Stimulated activated CD8-positive, alpha-beta memory T cell treated with anti-CD3 and anti-CD28 coated beads, Interleukin-4, amount 100 ng/mL, for 48 hours (primary cell): ENCODE measurements at regions not wholly inside any gene's neighbourhood (a gene's known extent, or its start where the extent isn't known, plus 50 kb on each side); places are given as distances from the start of the nearest gene placed in this dataset.

ENCODE experiments used
- DNase-seq: peaks from one replicate; pipeline ENCODE4 v3.0.0-alpha.2; 2020

DNA sequence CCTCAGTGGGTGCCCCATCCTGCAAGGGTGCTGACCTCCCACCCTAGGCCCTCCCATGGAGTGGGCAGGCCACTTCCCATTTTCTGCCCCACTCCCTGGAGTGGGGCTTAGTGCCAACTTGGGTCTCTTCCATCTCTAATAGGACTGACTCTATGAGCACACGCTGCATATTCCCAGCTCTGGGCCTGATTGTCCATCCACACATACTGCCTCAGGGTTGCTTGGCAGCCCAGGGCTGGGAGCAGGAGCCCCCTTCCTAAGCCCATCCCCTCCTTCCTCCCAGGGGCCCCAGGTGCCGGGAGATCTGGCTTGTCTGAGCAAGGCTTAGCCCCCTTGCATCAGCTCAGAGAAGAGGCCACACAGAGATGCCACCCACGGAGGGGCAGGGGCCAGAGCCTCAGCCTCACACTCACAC lies 55.1 kb downstream of the PJA1 start:
- DNase-seq, result no peak

DNA sequence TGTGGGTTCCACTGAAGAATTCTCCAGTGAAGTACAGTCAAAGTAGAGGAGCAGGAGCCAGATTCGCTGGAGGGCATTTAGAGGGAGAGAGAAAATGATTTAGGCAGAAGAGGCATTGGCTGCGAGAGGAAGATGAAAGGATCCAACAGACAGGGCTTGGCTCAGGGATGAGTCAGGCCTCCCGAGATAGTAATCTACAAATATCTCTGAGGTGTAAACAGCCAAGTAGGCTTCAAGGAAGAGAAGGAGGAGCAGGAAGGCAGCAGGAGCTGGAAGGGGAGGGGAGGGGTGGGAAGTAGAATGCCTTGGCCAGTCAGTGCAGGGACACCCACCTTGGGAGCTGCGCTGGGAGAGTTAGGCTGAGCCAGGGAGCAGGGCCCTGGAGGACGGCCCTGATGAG lies 55.5 kb downstream of the PJA1 start:
- no peak for DNase-seq

DNA sequence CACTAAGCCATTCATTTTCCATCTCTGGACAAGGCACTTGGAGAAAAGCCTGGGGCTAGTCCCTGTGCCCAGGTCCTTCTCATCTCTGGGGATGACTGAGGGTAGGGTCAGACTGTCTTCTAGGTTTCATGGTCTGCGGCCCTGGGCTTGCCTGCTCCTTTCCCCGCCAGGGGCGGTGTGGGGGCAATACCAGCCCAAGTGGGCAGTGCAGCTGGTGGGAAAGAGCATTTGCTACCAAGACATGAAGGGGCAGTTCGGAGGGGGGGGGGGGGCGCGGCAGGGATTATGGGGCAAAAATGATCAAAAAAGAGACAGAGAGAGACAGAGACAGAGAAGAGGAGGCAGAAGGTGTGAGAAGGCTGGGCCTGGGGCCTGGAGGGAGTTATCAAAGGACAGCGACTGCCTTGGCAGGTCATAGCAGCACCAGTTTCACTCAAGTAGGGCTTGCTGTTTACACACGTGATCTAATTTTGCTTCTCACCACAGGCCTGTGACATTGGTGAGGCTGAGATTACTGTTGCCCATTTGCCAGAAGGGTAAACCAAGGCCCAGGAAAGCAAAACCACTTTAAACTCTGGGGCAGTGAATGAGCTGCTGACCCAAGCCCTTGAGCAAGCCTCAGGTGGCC lies 56.1 kb downstream of the PJA1 start:
- DNase-seq, result no peak

DNA sequence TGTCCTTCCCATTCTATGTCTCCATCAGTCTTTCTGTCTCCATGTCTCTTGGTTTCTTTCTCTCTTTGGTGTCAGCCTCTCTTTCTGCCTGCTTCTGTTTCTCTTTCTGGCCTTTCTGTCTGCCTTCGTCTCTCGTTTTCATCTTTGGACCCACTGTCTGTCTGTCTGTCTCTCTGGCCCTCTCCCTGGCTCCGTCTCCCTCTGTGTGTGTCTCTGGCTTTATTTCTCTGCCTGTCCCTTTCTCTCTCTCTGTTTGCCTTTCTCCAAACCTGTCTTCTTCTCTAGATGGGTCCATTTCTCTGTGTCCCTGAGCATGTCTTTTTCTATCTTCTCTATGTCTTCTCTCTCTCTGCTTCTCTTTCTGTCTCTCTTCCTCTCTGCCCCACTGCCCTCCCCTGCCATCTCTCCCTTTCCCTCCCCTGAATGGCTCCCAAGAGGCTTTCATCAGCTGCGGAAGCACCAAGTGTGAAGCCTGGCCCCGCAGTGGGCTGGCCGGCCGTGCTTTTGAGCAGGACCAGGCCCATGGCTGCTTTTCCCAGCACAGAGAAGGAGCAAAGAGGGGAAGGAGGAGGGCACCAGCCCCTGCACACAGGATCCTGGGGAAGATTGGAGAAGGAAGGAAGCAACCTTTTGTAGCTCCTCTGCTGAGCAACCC lies 57.4 kb downstream of the PJA1 start:
- DNase-seq, result no peak

DNA sequence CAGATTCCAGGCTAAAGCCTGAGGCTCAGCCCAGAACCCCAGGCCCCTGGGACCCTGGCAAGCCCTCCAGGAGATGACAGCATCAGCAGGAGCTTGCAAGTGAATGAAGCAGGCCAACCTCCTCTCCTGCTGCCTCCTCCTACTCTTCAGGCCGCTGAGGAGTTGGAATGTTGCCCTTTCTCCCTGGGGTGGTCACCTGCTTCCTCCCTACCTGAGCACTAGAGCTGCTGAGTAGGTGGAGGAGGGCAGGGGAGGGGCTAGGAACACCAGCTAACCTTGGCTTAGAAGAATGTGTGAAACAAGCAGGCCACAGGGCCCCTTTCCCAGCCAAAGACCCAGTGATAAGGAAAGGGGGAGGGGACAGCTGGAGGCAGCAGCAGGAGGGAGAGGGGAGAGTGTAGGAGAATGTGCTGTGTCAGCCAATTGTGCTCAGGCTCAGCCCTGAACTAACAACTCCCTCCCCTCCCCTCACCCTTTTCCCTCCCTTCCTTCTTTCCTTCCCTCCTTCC lies 58.0 kb downstream of the PJA1 start:
- no peak for DNase-seq

DNA sequence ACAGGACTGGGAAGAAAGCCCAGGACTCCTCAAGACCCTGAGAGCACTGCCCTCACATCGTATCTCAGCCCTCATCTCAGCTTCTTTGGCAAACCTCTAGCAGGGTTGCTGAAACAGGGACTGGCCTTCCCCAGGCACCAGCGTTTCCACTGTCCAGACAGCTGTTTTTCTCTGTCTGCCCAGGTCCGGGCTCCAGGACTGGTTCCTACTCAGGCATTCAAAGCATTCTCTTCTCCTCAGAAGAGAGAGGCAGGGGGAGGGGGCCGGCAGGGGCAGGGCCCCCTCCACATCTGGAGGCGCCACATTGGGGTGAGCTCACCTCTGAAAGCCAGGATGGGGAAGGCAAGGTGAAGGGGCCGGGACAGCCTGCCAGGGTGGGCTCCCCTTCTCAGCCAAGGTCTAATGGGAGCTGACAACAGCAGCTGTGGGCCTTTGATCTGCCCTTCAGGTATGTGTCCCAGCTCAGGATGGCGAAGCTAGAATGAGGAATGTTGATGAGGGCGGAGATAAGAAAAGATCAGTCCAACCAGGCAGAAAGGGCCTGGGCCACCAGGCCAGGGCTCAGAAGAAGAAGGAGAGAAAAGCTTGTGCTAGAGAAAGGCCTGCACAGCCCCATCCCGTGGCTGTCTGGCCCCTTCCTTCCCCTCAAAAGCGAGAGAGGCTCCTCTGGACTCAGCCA lies 60.4 kb downstream of the PJA1 start:
- no peak for DNase-seq

DNA sequence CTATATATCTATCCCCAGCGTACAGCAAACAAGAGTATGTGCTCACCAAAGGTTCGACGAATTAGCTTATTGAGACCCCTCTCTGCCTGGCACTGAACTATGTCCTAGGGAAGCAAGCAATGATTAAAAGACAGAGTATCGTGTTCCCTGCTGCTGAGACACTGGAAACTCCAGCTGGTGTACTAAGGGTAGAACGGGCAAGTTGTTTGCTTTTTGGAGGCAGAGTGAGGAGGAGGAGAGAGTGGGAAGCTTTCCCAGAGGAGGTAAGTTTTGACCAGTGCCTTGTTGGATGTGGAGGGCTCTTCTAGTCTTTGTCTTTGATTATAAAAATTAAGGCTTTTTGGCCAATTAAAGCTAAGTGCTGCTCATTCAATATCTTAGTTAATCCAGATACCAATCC lies 61.7 kb downstream of the PJA1 start:
- DNase-seq, result no peak

DNA sequence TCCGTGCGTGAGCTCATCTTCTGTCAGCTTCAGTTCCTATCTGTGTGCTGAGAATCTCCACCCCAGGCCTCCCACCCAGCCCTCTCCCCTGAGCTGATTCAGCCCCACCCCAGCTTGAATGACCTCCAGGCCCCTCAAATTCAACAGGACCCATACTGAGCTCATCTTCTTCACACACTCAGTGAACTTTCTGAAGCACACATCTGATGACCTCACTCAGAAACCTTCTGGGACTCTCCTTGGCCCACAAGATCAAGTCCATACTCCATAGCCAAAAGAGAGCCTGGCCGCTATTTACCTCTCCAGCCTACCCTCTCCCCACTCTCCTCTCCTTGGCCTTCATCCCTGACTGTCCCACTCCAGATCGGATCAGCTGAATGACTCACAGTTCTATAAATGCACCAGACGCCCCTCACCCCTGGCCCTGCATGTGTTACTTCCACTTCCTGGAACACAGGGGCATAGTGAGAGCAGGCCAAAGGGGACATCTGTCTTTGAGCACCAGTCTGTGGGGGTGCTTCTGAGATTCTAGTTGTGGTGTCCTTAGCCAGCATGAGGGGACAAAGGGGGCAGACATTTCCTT lies 62.5 kb downstream of the PJA1 start:
- DNase-seq, result no peak

DNA sequence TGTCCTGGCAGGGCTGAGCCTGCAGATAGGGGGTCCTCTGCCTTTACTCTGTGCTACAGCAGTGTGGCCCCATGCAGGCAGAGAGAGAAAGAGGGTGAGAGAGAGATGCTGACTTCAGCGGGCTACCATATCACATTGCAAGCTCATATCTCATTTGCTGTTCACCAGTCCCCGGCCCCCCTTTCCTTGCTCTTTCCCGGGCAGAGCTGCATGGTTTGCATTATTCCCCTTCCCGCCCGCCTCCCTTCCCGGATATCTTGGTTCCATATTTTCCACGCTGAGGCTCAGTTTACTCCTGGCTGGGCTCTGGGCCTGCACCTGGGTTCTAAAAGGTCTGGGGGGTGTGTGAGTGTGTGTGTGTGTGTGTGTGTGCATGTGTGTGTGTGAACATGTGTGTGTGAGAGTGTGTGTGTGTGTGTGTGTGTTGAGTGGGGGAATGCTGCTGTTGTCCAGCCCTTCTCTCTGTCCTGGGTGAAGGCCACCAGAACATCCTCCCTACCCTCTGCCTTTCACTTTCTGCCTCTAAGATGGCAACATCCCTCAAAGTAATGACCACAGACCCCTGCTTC lies 63.5 kb downstream of the PJA1 start:
- no peak for DNase-seq

DNA sequence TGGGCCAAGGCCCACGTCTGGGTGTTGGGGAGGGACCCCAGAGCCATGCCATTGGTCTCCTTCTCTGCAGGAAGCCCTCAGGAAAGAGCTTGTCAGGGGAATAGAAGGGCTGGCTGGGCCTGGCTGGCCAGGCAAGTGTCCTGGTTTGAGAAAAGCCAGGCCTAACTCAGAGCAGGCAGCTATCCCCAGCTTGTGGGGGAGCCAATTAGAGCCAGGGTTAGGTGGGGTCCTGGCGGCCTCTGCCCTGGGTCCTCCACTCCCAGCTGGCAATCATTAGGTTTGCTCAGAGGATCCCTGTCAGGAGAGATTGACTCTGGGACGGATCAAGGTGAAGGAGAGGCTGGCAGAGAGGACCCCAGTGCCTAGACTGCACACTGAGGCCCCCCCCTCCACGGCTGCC lies 64.8 kb downstream of the PJA1 start:
- DNase-seq, result no peak

DNA sequence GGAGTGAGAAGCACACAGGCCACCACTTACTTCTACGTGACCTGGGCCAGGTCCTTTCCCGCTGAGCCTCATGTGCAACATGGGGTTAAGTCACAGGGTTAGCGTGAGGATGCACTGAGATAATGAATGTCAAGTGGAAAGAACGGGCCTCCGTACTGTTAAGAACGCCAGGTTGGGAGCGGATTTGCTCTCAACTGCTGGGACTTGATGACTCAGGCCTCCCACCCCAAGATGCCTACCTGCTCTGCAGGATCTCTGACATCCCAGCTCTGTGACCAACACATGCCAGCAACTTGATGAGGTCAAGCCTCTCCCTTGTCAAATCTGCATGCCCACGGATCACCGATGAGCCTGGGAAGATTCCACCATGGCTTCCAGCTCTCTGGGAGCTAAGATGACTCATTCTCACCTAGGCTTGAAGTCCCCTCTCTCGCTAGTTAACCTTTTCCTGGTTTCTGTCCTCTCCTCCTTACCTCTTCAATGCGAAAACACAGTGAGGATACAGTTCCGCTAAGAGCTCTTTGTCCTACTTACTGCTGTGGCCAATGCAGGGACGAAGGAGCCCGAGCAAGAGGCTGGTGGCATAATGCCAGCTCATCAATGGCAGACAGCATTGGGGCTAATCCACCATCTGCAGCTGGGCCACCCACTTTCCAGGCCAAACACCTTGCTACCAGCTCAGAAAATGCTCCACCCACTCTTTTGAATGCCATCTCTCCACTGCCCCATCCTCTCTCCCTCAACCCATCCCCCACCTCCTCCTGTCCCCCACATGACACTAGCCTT lies 67.6 kb downstream of the PJA1 start:
- no peak for DNase-seq

DNA sequence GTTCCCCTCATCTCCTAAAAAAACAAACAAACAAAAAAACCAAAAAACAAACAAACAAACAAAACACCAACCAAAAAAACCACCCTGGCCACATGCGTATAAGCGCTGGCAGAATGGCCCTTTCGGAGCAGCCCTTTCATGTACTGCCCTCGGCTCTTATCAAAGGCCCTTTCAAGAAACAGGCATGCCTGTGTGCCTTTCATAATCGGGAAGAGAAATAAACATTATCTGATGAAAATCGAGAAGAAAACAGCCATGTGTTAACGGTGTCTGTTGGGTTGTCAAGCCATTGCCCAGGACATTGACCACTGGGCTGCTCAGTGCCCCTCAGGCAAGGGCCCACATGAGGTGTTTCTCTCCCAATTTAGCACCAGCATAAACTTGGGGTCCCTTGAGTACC lies 68.3 kb downstream of the PJA1 start:
- no peak for DNase-seq

DNA sequence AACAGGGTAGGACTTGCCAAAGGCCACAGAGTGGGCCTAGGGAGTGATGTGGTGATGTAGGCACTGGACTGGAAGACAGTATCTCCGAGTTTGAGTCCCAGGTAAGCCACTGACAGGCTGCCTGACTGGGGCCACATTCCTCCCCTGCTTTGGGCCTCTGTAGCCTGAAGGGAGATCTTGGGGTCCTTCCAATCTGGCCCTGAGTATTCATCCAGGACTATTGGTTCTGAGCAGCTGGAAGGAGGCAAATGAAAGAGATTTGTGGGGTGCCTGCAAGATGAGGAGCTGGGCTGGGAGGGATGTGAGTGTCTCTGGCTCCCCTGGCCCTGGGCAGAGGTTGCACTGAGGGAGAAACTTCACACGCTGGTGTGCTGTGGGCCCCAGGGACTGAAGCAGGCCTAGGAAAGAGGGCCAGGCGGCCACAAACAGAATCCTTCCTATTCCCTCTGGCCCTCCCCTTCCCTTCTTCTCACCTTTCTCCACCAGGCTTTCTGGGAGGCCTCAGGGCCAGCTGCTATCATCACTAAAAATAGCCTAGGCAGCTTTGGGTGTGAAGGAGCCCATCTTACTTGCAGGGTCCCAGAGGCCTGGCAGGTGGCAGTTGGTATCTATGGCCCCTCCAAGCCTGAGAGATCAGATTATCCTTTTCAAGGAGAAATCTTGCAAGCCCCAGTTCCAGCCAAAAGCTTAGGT lies 70.1 kb downstream of the PJA1 start:
- no peak for DNase-seq

DNA sequence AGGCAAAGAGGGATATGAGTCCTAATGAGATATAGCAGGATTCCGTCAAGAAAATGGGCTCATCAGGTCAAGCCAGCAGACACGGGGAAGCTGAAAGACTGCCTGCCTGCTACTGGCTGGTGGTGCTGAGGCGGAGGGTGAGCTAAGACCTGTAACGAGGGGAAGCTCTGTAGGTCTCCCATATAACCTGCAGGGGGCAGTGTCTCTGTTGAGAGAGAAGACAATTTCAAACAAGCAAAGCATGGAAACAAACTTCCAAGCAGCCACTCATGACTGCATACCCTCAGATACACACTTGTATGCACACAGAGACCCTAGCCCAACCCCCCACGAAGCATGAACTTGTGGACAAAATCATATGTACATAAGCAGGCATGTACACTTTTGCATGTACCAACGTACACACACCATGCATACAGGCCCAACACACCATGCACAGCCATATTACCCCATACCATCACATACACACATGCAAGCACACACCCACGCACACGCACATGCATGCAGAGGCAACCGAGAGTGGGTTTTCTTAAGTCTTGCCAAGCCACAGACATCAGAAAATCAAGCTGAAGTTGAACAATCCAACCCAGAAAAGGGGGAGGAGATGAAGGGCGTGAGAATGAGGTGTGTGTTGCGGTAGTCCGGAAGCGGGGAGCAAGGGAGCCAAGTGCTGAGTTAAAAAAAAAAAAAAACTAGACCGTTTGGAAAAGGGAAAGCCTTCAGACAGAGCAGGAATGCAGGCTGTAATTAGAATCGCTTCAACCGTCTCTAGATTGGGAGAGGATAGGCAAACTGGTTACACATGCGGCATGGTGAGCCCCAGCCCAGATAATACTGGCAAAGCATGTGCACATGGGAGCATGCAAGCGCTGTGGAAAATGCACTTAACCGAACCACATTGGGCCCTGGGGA lies 71.0 kb downstream of the PJA1 start:
- peak; percentile 29 for DNase-seq

DNA sequence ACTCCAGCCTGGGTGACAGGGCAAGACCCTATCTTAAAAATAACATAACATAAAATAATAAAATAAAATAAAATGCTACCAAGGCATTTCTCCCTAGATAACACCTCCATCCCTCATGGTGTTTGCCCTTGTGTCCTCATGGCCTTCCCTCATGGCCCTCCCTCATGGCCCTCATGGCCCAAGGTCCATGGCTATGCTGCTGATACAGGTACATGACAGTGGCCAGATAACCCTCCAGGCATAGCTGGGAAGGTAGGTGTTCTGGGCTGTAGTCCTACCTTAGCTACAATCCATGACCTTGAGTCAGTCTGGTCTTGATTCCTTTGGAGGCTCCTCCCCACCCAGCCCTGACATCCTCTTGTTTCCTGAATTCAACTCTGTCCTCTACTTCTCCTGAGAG lies 75.2 kb downstream of the PJA1 start:
- DNase-seq, result no peak

DNA sequence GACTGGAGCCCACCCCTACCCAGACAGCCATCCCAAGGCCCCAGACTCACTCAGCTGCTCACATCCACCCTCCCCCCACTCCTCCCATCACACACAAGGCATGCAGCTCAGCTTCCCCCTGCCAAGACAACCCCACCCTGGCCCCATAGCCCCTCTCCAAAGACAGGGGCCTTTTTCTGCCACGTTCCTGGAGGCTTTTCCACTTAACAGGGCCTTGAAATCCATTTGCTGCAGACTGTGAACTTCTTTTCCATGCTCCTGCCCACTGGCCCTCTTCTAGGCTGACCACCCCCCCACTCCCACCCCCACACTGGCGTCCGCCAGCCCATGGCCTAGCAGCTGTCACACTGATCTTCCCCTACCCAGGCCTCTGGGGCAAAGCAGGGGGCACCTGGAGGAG lies 76.0 kb downstream of the PJA1 start:
- DNase-seq, result no peak

DNA sequence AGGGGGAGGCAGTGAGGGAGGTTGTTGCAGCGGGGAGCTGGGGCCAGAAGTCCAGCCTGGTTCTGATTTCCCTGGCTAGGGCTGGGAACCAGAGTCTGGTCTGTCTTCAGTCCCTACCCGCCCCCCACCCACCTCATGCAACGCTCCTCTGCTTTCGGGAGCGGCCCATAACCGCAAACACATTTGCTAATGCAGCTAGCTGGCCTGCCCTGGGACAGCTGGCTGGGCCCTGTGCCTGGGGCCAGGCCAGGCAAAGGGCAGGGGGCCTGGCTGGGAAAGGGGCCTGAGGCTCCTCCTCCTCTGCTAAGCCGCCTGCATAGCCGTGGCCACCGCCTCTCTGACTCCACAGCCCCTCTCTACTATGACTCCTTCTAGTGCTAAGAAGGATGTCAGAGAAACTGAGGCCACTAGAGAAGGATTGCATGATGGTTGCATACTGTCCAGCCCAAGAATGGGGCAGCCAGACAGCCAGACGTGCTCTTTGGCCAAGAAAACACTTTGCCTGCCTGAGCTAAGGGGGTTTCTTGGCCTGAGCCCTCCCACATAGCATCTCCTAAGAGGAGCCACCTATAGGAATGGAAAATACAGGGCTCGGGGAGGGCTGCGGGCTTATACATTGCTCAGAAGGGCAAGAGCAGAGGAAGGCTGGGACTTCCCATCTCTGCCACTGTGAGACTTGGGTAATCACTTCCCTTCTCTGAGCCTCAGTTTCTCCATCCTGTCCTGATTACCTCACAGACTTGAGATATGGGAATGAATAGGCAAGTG lies 76.9 kb downstream of the PJA1 start:
- DNase-seq, result no peak

DNA sequence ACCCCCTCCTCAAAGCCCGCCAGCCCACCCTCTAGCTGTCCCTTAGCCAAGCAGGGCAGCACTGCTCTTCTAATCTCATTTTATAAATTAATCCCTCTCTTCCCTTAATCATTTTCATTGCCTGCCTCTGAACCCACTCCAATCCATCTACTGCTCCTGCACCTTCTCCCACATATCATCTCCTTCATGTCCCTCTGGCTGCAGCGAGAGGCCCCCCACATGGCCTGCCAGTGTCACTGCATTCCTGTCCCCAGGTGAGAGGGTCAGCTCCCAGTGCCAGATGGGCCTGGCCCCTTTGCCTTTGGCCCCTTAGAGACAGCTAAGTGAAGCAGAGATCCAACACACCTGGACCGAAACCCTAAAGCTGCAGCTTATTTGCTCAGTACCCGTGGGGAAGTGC lies 79.4 kb downstream of the PJA1 start:
- DNase-seq, result no peak

DNA sequence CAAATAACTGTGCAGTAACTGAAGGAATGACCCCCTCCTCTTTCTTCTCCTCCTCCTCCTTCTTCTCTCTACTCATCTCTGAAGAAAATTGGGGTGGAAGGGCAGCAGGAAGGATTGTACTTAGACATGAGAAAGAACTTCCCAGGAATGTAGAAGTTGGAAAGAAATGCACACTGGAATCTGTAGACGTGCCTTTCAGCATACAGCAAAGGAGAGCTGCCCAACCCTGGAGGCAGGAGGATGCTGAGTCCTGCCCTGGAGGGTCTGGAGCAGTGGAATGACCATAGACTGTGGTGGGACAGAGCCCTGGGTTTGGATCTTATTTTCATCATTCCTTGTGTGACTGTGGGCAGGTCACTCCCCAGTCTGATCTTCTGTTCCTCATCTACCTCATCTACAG lies 80.1 kb downstream of the PJA1 start:
- DNase-seq, result no peak

DNA sequence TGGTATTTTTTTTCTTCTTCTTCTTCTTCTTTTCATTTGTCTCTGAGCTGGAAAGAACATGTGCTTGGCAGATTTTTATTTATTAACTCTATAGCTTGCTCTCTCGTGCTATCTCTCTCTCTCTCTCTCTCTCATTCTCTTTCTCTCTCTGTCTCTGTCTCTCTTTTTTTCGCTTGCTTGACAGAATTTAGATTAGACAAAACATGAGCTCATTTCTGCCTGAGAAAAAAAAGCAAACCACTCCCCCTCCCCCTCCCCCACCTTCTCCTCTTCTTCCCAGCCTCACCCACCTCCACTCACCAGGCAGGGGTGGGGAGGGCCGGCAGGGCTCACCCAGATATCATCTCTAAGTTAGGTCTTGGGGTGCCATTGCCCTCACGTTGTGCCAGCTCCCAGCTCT lies 81.5 kb downstream of the PJA1 start:
- no peak for DNase-seq
